ENCODE measurements at regions not wholly inside any gene's neighbourhood (a gene's known extent, or its start where the extent isn't known, plus 50 kb on each side); places are given as distances from the start of the nearest gene placed in this dataset.
"Not testable (repeated sequence)": the region's sequence is repeated elsewhere in the genome, so short reads cannot be mapped to it uniquely, and the experiment has no call there.

GRCh38 chr1:78753679-78754078 is 104.0 kb downstream of the IFI44 start:
- H3K4me1 Mint-ChIP-seq (ENCODE audit: low read depth); POLR2A ChIA-PET; H3K27me3 Mint-ChIP-seq: not testable (repeated sequence)

GRCh38 chr1:78755986-78756385 is 106.4 kb downstream of the IFI44 start:
- DNase-seq: no peak
- CTCF ChIA-PET: no interaction called here

More at GRCh38 chr1:78753679-78754078, 104.0 kb downstream of the IFI44 start:
- CTCF ChIA-PET; DNase-seq; H3K4me3 Mint-ChIP-seq; H3K36me3 Mint-ChIP-seq; H3K27ac Mint-ChIP-seq; intact Hi-C loops (cut with micrococcal nuclease): not testable (repeated sequence)
- peaks cover 12% of the 10 kb centered on the region for H3K9me3 Mint-ChIP-seq

GRCh38 chr1:78758506-78758905 is 108.9 kb downstream of the IFI44 start:
- Mint-ChIP-seq H3K36me3 (no peaks in the 10 kb centered on the region), H3K4me1 (ENCODE audit: low read depth) (no peaks in the 10 kb centered on the region), H3K27ac (no peak overlapping the region), H3K9me3 (peaks cover 12% of the 10 kb centered on the region), H3K4me3 (no peak overlapping the region), H3K27me3 (no peaks in the 10 kb centered on the region)
- CTCF ChIA-PET: no interaction called here
- intact Hi-C loops (cut with micrococcal nuclease): no loop called here
- DNase-seq: no peak
- POLR2A ChIA-PET: no interaction called here

More at GRCh38 chr1:78755986-78756385, 106.4 kb downstream of the IFI44 start:
- Mint-ChIP-seq H3K4me1 (ENCODE audit: low read depth) (no peaks in the 10 kb centered on the region), H3K4me3 (no peak overlapping the region), H3K9me3 (peaks cover 12% of the 10 kb centered on the region), H3K36me3 (no peaks in the 10 kb centered on the region), H3K27me3 (peaks cover 1% of the 10 kb centered on the region), H3K27ac (no peak overlapping the region)
- intact Hi-C loops (cut with micrococcal nuclease): no loop called here
- POLR2A ChIA-PET: no interaction called here

- ChIA-PET CTCF (no interaction called here), POLR2A (no interaction called here)
- H3K9me3 Mint-ChIP-seq: peaks cover 5% of the 10 kb centered on the region
- no peaks in the 10 kb centered on the region for H3K36me3 Mint-ChIP-seq
- intact Hi-C loops (cut with micrococcal nuclease): no loop called here
- H3K4me3 Mint-ChIP-seq: no peak overlapping the region
- H3K27ac Mint-ChIP-seq: no peak overlapping the region
- no peaks in the 10 kb centered on the region for H3K27me3 Mint-ChIP-seq
- no peak for DNase-seq
- H3K4me1 Mint-ChIP-seq (ENCODE audit: low read depth): no peaks in the 10 kb centered on the region
These were observed 110.2 kb downstream of the IFI44 start for GRCh38 chr1:78759881-78760280.

GRCh38 chr1:78760858-78761257 is 111.2 kb downstream of the IFI44 start:
- POLR2A ChIA-PET: no interaction called here
- no peak for DNase-seq
- Mint-ChIP-seq H3K9me3 (peaks cover 5% of the 10 kb centered on the region), H3K4me1 (ENCODE audit: low read depth) (no peaks in the 10 kb centered on the region), H3K36me3 (no peaks in the 10 kb centered on the region), H3K27ac (no peak overlapping the region), H3K4me3 (no peak overlapping the region), H3K27me3 (no peaks in the 10 kb centered on the region)
- CTCF ChIA-PET: no interaction called here
- intact Hi-C loops (cut with micrococcal nuclease): no loop called here

DNA sequence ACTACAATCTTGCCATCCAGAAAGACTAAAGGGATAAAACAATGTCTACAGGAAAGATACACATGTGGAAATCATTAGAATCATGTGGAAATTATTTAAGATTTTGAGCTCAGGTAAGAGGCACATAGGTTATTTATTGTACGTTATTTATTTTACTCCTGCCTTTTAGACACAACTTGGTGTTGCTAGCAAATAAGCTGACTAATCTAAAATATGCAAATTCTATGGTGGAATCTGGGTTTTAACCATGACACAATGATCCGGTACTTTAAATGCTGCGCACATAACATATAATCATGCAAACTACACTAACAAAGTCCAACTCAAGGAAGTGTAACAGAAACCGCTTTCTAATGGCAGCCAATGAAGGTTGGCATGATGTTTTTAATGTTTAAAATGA is 112.5 kb downstream of the IFI44 start:
- peaks cover 4% of the 10 kb centered on the region for H3K9me3 Mint-ChIP-seq
- no peaks in the 10 kb centered on the region for H3K36me3 Mint-ChIP-seq
- intact Hi-C loops (cut with micrococcal nuclease): no loop called here
- POLR2A ChIA-PET: no interaction called here
- no peak overlapping the region for H3K4me3 Mint-ChIP-seq
- no peak overlapping the region for H3K27ac Mint-ChIP-seq
- CTCF ChIA-PET: no interaction called here
- DNase-seq: no peak
- no peaks in the 10 kb centered on the region for H3K4me1 Mint-ChIP-seq (ENCODE audit: low read depth)
- H3K27me3 Mint-ChIP-seq: no peaks in the 10 kb centered on the region

DNA sequence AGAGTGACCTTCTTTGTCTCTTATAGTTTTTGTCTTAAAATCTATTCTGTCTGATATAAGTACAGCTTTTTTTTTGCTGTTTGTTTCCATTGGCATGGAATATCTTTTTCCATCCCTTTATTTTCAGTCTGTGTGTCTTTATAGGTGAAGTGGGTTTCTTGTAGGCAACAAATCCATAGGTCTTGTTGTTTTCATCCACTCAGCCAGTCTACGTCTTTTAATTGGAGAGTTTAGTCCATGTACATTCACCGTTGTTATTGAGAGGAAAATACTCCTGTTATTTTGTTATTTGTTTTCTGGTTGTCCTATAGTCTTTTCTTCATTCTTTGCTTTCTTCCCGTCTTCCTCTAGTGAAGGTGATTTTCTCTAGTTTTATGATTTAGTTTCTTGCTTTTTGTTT is 115.9 kb downstream of the IFI44 start:
- intact Hi-C loops (cut with micrococcal nuclease): no loop called here
- POLR2A ChIA-PET: no interaction called here
- H3K4me3 Mint-ChIP-seq: no peak overlapping the region
- CTCF ChIA-PET: no interaction called here
- DNase-seq: no peak
- H3K9me3 Mint-ChIP-seq: peaks cover 4% of the 10 kb centered on the region
- no peaks in the 10 kb centered on the region for H3K27me3 Mint-ChIP-seq
- H3K27ac Mint-ChIP-seq: no peak overlapping the region
- H3K4me1 Mint-ChIP-seq (ENCODE audit: low read depth): no peaks in the 10 kb centered on the region
- H3K36me3 Mint-ChIP-seq: no peaks in the 10 kb centered on the region

GRCh38 chr1:78779831-78780230 is 130.2 kb downstream of the IFI44 start:
- H3K9me3 Mint-ChIP-seq: no peaks in the 10 kb centered on the region
- CTCF ChIA-PET: no interaction called here
- no peaks in the 10 kb centered on the region for H3K4me1 Mint-ChIP-seq (ENCODE audit: low read depth)
- intact Hi-C loops (cut with micrococcal nuclease): no loop called here
- H3K4me3 Mint-ChIP-seq: no peak overlapping the region
- no peak overlapping the region for H3K27ac Mint-ChIP-seq
- POLR2A ChIA-PET: no interaction called here
- no peak for DNase-seq
- H3K36me3 Mint-ChIP-seq: no peaks in the 10 kb centered on the region
- peaks cover 3% of the 10 kb centered on the region for H3K27me3 Mint-ChIP-seq

DNA sequence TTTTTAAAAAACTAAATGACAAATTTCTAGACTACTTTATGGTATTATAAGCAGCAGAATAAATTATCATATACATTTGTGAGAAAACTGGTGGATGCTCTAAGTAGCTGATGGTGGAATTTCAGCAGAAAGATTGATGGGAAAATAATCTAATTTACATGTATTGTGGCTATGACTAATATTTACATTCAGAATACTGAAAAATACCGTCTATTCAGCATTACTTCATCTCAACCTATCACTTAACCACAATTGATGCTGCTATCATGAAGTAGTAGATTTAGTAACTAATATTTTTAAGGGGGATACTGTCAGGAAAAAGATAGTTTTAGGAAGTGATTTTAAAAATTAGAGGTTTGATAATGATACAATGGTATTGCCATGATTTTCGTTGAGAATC is 137.9 kb downstream of the IFI44 start:
- H3K27me3 Mint-ChIP-seq: no peaks in the 10 kb centered on the region
- H3K4me3 Mint-ChIP-seq: no peak overlapping the region
- no peak for DNase-seq
- ChIA-PET POLR2A (no interaction called here), CTCF (no interaction called here)
- no peaks in the 10 kb centered on the region for H3K9me3 Mint-ChIP-seq
- no peaks in the 10 kb centered on the region for H3K4me1 Mint-ChIP-seq (ENCODE audit: low read depth)
- H3K36me3 Mint-ChIP-seq: no peaks in the 10 kb centered on the region
- intact Hi-C loops (cut with micrococcal nuclease): no loop called here
- H3K27ac Mint-ChIP-seq: no peak overlapping the region

DNA sequence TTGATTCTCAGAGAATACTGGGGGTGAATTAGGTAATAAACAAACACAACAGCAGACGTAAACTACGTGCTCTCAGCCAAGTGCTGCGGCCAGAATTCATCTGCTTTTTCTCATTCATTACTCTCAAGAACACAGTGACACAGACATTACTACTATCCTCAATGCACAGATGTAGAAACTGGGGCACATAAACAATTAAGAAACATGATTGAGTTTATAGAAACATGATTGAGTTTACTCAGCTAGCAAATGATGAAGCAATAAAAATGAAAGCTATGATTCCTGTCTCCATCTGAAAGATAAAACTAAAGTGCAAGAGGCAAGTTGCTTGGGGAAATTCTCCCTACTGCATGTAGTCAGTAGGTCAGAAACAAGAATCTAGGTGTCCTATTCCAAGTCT is 140.5 kb downstream of the IFI44 start:
- DNase-seq: no peak
- intact Hi-C loops (cut with micrococcal nuclease): no loop called here
- Mint-ChIP-seq H3K27ac (no peak overlapping the region), H3K36me3 (no peaks in the 10 kb centered on the region), H3K9me3 (no peaks in the 10 kb centered on the region), H3K4me3 (no peak overlapping the region), H3K27me3 (no peaks in the 10 kb centered on the region), H3K4me1 (ENCODE audit: low read depth) (no peaks in the 10 kb centered on the region)
- ChIA-PET POLR2A (no interaction called here), CTCF (no interaction called here)

DNA sequence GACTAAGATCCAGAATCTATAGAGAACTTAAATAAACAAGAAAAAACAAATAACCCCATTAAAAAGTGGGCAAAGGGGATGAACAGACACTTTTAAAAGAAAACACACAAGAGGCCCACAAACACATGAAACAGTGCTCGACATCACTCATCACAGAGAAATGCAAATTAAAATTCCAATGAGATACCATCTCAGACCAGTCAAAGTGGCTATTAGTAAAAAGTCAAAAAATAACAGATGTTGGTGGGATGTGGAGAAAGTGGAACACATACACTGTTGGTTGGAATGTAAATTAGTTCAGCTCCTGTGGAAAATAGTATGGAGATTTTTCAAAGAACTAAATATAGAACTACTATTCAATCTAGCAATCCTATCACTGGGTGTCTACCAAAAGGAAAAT is 143.1 kb downstream of the IFI44 start:
- no peaks in the 10 kb centered on the region for H3K4me1 Mint-ChIP-seq (ENCODE audit: low read depth)
- H3K27me3 Mint-ChIP-seq: no peaks in the 10 kb centered on the region
- H3K36me3 Mint-ChIP-seq: no peaks in the 10 kb centered on the region
- no peak for DNase-seq
- no peaks in the 10 kb centered on the region for H3K9me3 Mint-ChIP-seq
- H3K4me3 Mint-ChIP-seq: no peak overlapping the region
- ChIA-PET CTCF (no interaction called here), POLR2A (no interaction called here)
- H3K27ac Mint-ChIP-seq: no peak overlapping the region
- intact Hi-C loops (cut with micrococcal nuclease): no loop called here

DNA sequence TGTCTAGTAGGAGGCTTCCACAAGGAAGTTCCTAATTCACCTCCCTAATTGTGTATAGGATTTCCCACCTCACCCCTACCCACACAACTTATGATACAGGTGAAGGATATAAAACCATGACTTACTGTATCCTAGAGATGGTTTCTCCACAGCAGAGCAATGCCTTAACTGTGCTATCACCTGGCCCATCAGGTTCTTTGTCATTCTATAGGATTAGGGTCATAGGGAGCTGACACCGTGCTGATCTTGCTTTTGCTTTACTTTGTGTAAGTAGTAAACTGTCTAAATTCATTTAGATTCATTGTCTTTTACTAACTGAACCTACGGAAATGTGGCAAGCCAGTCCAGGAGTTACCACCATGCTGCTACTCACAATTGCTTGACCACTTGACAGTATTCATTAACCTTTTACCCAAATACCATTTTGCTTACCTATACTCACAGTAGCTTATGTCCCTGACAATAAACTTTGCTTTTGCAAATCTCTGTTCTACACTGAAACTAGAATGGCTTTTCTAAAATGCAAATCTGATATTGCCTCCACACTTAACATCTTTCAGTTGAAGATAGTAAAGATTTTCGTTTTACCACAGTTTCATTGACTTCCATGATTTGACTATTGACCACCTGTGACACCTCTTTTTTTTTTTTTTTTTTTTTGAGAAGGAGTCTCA is 147.6 kb downstream of the IFI44 start:
- intact Hi-C loops (cut with micrococcal nuclease): no loop called here
- no peaks in the 10 kb centered on the region for H3K4me1 Mint-ChIP-seq (ENCODE audit: low read depth)
- H3K36me3 Mint-ChIP-seq: no peaks in the 10 kb centered on the region
- ChIA-PET CTCF (no interaction called here), POLR2A (no interaction called here)
- DNase-seq: no peak
- H3K4me3 Mint-ChIP-seq: no peak overlapping the region
- no peak overlapping the region for H3K27ac Mint-ChIP-seq
- no peaks in the 10 kb centered on the region for H3K9me3 Mint-ChIP-seq
- no peaks in the 10 kb centered on the region for H3K27me3 Mint-ChIP-seq

GRCh38 chr1:78799926-78800325 is 150.3 kb downstream of the IFI44 start:
- Mint-ChIP-seq H3K4me3 (no peak overlapping the region), H3K4me1 (ENCODE audit: low read depth) (no peaks in the 10 kb centered on the region), H3K9me3 (no peaks in the 10 kb centered on the region), H3K36me3 (no peaks in the 10 kb centered on the region), H3K27ac (no peak overlapping the region), H3K27me3 (no peaks in the 10 kb centered on the region)
- CTCF ChIA-PET: no interaction called here
- no peak for DNase-seq
- POLR2A ChIA-PET: no interaction called here
- intact Hi-C loops (cut with micrococcal nuclease): no loop called here

GRCh38 chr1:78814176-78814575 is 164.5 kb downstream of the IFI44 start:
- no peaks in the 10 kb centered on the region for H3K4me1 Mint-ChIP-seq (ENCODE audit: low read depth)
- ChIA-PET POLR2A (no interaction called here), CTCF (no interaction called here)
- no peak overlapping the region for H3K27ac Mint-ChIP-seq
- no peaks in the 10 kb centered on the region for H3K27me3 Mint-ChIP-seq
- no peaks in the 10 kb centered on the region for H3K9me3 Mint-ChIP-seq
- no peaks in the 10 kb centered on the region for H3K36me3 Mint-ChIP-seq
- DNase-seq: no peak
- no peak overlapping the region for H3K4me3 Mint-ChIP-seq
- intact Hi-C loops (cut with micrococcal nuclease): no loop called here

Measured in activated CD4-positive, alpha-beta memory T cell treated with anti-CD3 and anti-CD28 coated beads for 36 hours (primary cell).